SU-DHL-6 (cell line): ENCODE measurements at regions not wholly inside any gene's neighbourhood (a gene's known extent, or its start where the extent isn't known, plus 50 kb on each side); places are given as distances from the start of the nearest gene placed in this dataset.

Source experiments
- EZH2phosphoT487 ChIP-seq: fragments of 200-600 bp; sonication (generic), shearing (Covaris generic); conservative IDR thresholded peaks from 2 replicates; pipeline ENCODE4 v1.6.1; 2018; ENCODE audit warnings: mild to moderate bottlenecking, antibody characterized with exemption, low read length, moderate library complexity, mixed read lengths
- TF ChIP-seq, protein P1 (sequence below): fragments of 200-600 bp; sonication (generic); IDR thresholded peaks from one replicate; pipeline ENCODE4 v1.5.1; 2017; ENCODE audit warnings: antibody characterized with exemption, mild to moderate bottlenecking, low read length, moderate library complexity; ENCODE audit not compliant: insufficient read depth, poor library complexity, severe bottlenecking

DNA sequence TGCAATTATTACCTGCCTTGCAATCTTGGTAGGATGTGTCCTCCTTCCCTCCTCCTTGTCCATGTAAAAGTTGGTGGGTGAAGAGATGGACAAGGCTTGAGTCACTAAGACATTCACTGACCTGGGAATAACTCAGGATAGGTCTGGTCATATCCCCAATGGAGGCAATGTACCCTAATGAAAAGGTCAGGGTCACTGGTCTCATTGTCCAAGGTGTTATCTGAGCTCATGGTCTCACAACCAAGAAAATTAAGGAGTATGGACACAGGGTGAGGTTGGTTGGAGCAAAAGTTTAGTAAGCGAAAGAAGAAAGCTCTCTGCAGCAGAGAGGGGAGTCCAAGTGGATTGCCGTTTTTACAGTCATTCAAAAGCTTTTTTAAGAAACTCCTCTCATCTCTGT, 179.0 kb downstream of the SNRPN start:
- TF ChIP-seq, protein P1, sequence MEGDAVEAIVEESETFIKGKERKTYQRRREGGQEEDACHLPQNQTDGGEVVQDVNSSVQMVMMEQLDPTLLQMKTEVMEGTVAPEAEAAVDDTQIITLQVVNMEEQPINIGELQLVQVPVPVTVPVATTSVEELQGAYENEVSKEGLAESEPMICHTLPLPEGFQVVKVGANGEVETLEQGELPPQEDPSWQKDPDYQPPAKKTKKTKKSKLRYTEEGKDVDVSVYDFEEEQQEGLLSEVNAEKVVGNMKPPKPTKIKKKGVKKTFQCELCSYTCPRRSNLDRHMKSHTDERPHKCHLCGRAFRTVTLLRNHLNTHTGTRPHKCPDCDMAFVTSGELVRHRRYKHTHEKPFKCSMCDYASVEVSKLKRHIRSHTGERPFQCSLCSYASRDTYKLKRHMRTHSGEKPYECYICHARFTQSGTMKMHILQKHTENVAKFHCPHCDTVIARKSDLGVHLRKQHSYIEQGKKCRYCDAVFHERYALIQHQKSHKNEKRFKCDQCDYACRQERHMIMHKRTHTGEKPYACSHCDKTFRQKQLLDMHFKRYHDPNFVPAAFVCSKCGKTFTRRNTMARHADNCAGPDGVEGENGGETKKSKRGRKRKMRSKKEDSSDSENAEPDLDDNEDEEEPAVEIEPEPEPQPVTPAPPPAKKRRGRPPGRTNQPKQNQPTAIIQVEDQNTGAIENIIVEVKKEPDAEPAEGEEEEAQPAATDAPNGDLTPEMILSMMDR = no peak
- no peak for TF ChIP-seq EZH2phosphoT487
